Bone marrow (tissue), 2 donors: ENCODE measurements at regions not wholly inside any gene's neighbourhood (a gene's known extent, or its start where the extent isn't known, plus 50 kb on each side); places are given as distances from the start of the nearest gene placed in this dataset.
"Not testable (repeated sequence)": the region's sequence is repeated elsewhere in the genome, so short reads cannot be mapped to it uniquely, and the experiment has no call there.

ENCODE experiments used
- DNase-seq, 2 donors: peaks; one replicate each; lab custom pipeline; 2025; lab: John Stamatoyannopoulos, UW

GRCh38 chr4:170700064-170700463 is 610.3 kb upstream of the AADAT start:
- DNase-seq: no peak

- no peak for DNase-seq
Measured at GRCh38 chr4:170698334-170698733, 608.6 kb upstream of the AADAT start.

GRCh38 chr4:170697845-170698244 is 608.1 kb upstream of the AADAT start:
- DNase-seq: no peak

- DNase-seq: no peak
Measured at GRCh38 chr4:170697045-170697444, 607.3 kb upstream of the AADAT start.

- DNase-seq: no peak
Measured at GRCh38 chr4:170691168-170691567, 601.4 kb upstream of the AADAT start.

- no peak for DNase-seq
Measured at GRCh38 chr4:170687751-170688150, 598.0 kb upstream of the AADAT start.

GRCh38 chr4:170685701-170686100 is 595.9 kb upstream of the AADAT start:
- not testable (repeated sequence) for DNase-seq

GRCh38 chr4:170682558-170683294 is 593.0 kb upstream of the AADAT start:
- DNase-seq: no peak

GRCh38 chr4:170682087-170682486 is 592.3 kb upstream of the AADAT start:
- DNase-seq: not testable (repeated sequence)

- no peak for DNase-seq
Measured at GRCh38 chr4:170675568-170676262, 586.0 kb upstream of the AADAT start.

GRCh38 chr4:170674176-170674575 is 584.4 kb upstream of the AADAT start:
- DNase-seq: no peak

GRCh38 chr4:170672381-170672965 is 582.7 kb upstream of the AADAT start:
- no peak for DNase-seq

GRCh38 chr4:170671171-170671570 is 581.4 kb upstream of the AADAT start:
- no peak for DNase-seq

GRCh38 chr4:170667814-170668213 is 578.1 kb upstream of the AADAT start:
- no peak for DNase-seq

- no peak for DNase-seq
Measured at GRCh38 chr4:170666909-170667308, 577.2 kb upstream of the AADAT start.

GRCh38 chr4:170662250-170662649 is 572.5 kb upstream of the AADAT start:
- no peak for DNase-seq

GRCh38 chr4:170657761-170658160 is 568.0 kb upstream of the AADAT start:
- DNase-seq: no peak

GRCh38 chr4:170656506-170656905 is 566.8 kb upstream of the AADAT start:
- no peak for DNase-seq

- DNase-seq: no peak
Measured at GRCh38 chr4:170652571-170652970, 562.8 kb upstream of the AADAT start.

- DNase-seq: no peak
Measured at GRCh38 chr4:170651786-170652185, 562.0 kb upstream of the AADAT start.

GRCh38 chr4:170627418-170627817 is 537.7 kb upstream of the AADAT start:
- no peak for DNase-seq

- no peak for DNase-seq
Measured at GRCh38 chr4:170623899-170624298, 534.1 kb upstream of the AADAT start.

- no peak for DNase-seq
Measured at GRCh38 chr4:170610434-170610833, 520.7 kb upstream of the AADAT start.
